HEK293 (cell line): ENCODE measurements at regions not wholly inside any gene's neighbourhood (a gene's known extent, or its start where the extent isn't known, plus 50 kb on each side); places are given as distances from the start of the nearest gene placed in this dataset.

Experiments used
- CTCF ChIA-PET: fragments of 350-600 bp; formaldehyde crosslinking; extraction: SDS; loops from one replicate; lab custom pipeline; 2021; ENCODE audit warnings: antibody characterized with exemption; lab: Yijun Ruan, JAX
- POLR2A ChIA-PET: fragments of 300-600 bp; formaldehyde crosslinking; extraction: SDS; loops from one replicate; lab custom pipeline; 2020; ENCODE audit warnings: antibody characterized with exemption, inconsistent platforms; lab: Yijun Ruan, JAX
- H3K27ac ChIP-seq: fragments of 200-500 bp; sonication (Bioruptor generic); 2 replicates; pipeline ENCODE4 v1.5.1; 2014; ENCODE audit warnings: low read depth, low read length, control low read depth, inconsistent platforms; ENCODE audit errors: extremely low read depth
- H3K36me3 ChIP-seq, 2 experiments: fragments of 200-500 bp in 1 of 2; sonication (Bioruptor generic) in 1 of 2; 1 replicate in 1 of 2; 2 replicates in 1 of 2; pipeline ENCODE4 v1.5.1; 2014 to 2017; ENCODE audit warnings: inconsistent platforms in 2 of 2, low read length in 2 of 2; ENCODE audit not compliant: control insufficient read depth in 2 of 2, insufficient read depth in 1 of 2
- H3K4me1 ChIP-seq: fragments of 200-500 bp; sonication (Bioruptor generic); 2 replicates; pipeline ENCODE4 v1.5.1; 2014; ENCODE audit warnings: mild to moderate bottlenecking, low read length, inconsistent platforms; ENCODE audit not compliant: control insufficient read depth, insufficient read depth
- H3K4me3 ChIP-seq: 2 replicates; pipeline ENCODE4 v1.5.1; 2011; ENCODE audit warnings: low read depth, mild to moderate bottlenecking, control low read depth, low read length, moderate library complexity
- H3K9me3 ChIP-seq: fragments of 200-500 bp; sonication (Bioruptor generic); 2 replicates; pipeline ENCODE4 v1.5.1; 2014; ENCODE audit warnings: low read depth, low read length, inconsistent platforms; ENCODE audit not compliant: control insufficient read depth, insufficient read depth
- KLF8 ChIP-seq: fragments of 450-650 bp; formaldehyde crosslinking; IDR thresholded peaks from 2 replicates; pipeline ENCODE4 v1.5.1; 2016; ENCODE audit warnings: missing biosample characterization, missing genetic modification characterization
- MYNN ChIP-seq: fragments of 450-650 bp; formaldehyde crosslinking; IDR thresholded peaks from 2 replicates; pipeline ENCODE4 v1.5.1; 2016; ENCODE audit warnings: missing biosample characterization, missing genetic modification characterization, borderline replicate concordance
- RBAK ChIP-seq: fragments of 450-650 bp; formaldehyde crosslinking; IDR thresholded peaks from 2 replicates; pipeline ENCODE4 v1.5.1; 2016; ENCODE audit warnings: missing biosample characterization, missing genetic modification characterization
- YY1 ChIP-seq: fragments of 450-650 bp; formaldehyde crosslinking; IDR thresholded peaks from 2 replicates; pipeline ENCODE4 v1.5.1; 2018; ENCODE audit warnings: missing biosample characterization, missing genetic modification characterization
- YY2 ChIP-seq: fragments of 450-650 bp; formaldehyde crosslinking; IDR thresholded peaks from 2 replicates; pipeline ENCODE4 v1.5.1; 2016; ENCODE audit warnings: missing biosample characterization, missing genetic modification characterization
- ZNF121 ChIP-seq: fragments of 450-650 bp; formaldehyde crosslinking; IDR thresholded peaks from 2 replicates; pipeline ENCODE4 v1.5.1; 2016; ENCODE audit warnings: missing biosample characterization, missing genetic modification characterization
- ZNF146 ChIP-seq: fragments of 450-650 bp; formaldehyde crosslinking; IDR thresholded peaks from 2 replicates; pipeline ENCODE4 v1.5.1; 2016; ENCODE audit warnings: missing biosample characterization, missing genetic modification characterization
- ZNF16 ChIP-seq: fragments of 450-650 bp; formaldehyde crosslinking; IDR thresholded peaks from 2 replicates; pipeline ENCODE4 v1.5.1; 2016; ENCODE audit warnings: low read depth, missing biosample characterization, missing genetic modification characterization
- ZNF214 ChIP-seq: fragments of 450-650 bp; formaldehyde crosslinking; IDR thresholded peaks from 2 replicates; pipeline ENCODE4 v1.5.1; 2017; ENCODE audit warnings: missing biosample characterization, mild to moderate bottlenecking, missing genetic modification characterization, borderline replicate concordance
- ZNF23 ChIP-seq: fragments of 450-650 bp; formaldehyde crosslinking; IDR thresholded peaks from 2 replicates; pipeline ENCODE4 v1.5.1; 2016; ENCODE audit warnings: missing biosample characterization, missing genetic modification characterization, borderline replicate concordance
- ZNF248 ChIP-seq: fragments of 450-650 bp; formaldehyde crosslinking; IDR thresholded peaks from 2 replicates; pipeline ENCODE4 v1.5.1; 2017; ENCODE audit warnings: missing biosample characterization, missing genetic modification characterization
- ZNF324 ChIP-seq: fragments of 450-650 bp; formaldehyde crosslinking; IDR thresholded peaks from 2 replicates; pipeline ENCODE4 v1.5.1; 2016; ENCODE audit warnings: missing biosample characterization, missing genetic modification characterization
- ZNF366 ChIP-seq: fragments of 450-650 bp; formaldehyde crosslinking; conservative IDR thresholded peaks from 2 replicates; pipeline ENCODE4 v1.5.1; 2016; ENCODE audit warnings: missing biosample characterization, missing genetic modification characterization
- ZNF391 ChIP-seq: fragments of 450-650 bp; formaldehyde crosslinking; IDR thresholded peaks from 2 replicates; pipeline ENCODE4 v1.5.1; 2016; ENCODE audit warnings: low read depth, missing biosample characterization, missing genetic modification characterization, borderline replicate concordance
- ZNF548 ChIP-seq: fragments of 450-650 bp; formaldehyde crosslinking; IDR thresholded peaks from 2 replicates; pipeline ENCODE4 v1.5.1; 2016; ENCODE audit warnings: missing biosample characterization, missing genetic modification characterization
- ZNF549 ChIP-seq: fragments of 450-650 bp; IDR thresholded peaks from 2 replicates; pipeline ENCODE4 v1.5.1; 2018; ENCODE audit warnings: missing biosample characterization, missing genetic modification characterization, mild to moderate bottlenecking, inconsistent platforms, moderate library complexity
- ZNF629 ChIP-seq: fragments of 450-650 bp; formaldehyde crosslinking; IDR thresholded peaks from 2 replicates; pipeline ENCODE4 v1.5.1; 2017; ENCODE audit warnings: missing biosample characterization, missing genetic modification characterization
- ZSCAN30 ChIP-seq: fragments of 450-650 bp; IDR thresholded peaks from 2 replicates; pipeline ENCODE4 v1.5.1; 2018; ENCODE audit warnings: missing biosample characterization, mild to moderate bottlenecking, missing genetic modification characterization, moderate library complexity
- TF ChIP-seq, protein P1 (sequence below): fragments of 450-650 bp; formaldehyde crosslinking; IDR thresholded peaks from 2 replicates; pipeline ENCODE4 v1.5.1; 2016; ENCODE audit warnings: missing biosample characterization, missing genetic modification characterization
- TF ChIP-seq, protein P2 (sequence below): sonication (generic); formaldehyde crosslinking; IDR thresholded peaks from 2 replicates; pipeline ENCODE4 v1.8.1; 2022; ENCODE audit warnings: mild to moderate bottlenecking, moderate library complexity, missing genetic modification reagents
- TF ChIP-seq, protein P3 (sequence below): fragments of 450-650 bp; formaldehyde crosslinking; IDR thresholded peaks from 2 replicates; pipeline ENCODE4 v1.5.1; 2017; ENCODE audit warnings: missing biosample characterization, missing genetic modification characterization
- TF ChIP-seq, protein P4 (sequence below): fragments of 450-650 bp; formaldehyde crosslinking; IDR thresholded peaks from 2 replicates; pipeline ENCODE4 v1.5.1; 2017; ENCODE audit warnings: missing biosample characterization, missing genetic modification characterization

DNA sequence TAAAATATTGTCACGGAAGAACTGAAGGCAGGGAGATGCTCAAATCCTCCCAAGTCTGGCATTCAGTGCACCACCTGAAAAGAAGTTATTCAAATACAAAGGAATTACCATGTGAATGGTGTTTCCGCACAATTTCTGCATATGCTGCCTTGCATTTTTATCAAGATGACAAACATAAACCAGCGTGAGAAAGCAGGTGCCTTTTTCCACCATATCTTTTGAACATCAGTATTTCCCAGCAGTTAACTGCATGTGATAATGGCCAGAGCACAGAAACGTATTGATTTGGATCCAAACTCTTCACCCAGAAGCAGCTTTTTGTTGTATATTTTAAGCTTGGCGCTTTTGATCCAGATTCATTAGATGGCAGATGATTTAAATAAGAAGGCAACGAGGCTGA lies 808.0 kb downstream of the TLE1 start:
- H3K27ac ChIP-seq: no peak overlapping the region
- H3K36me3 ChIP-seq: no peaks in the 10 kb centered on the region
- no peaks in the 10 kb centered on the region for H3K9me3 ChIP-seq
- no peaks in the 10 kb centered on the region for H3K4me1 ChIP-seq
- H3K4me3 ChIP-seq: no peak overlapping the region
- ChIA-PET POLR2A (no interaction called here), CTCF (interaction anchor here (0.7 kb wide), 1 partner anchor 805 kb away, joined by 3 read pairs; no protein-coding TSS in a partner anchor)
- TF ChIP-seq, protein P1, sequence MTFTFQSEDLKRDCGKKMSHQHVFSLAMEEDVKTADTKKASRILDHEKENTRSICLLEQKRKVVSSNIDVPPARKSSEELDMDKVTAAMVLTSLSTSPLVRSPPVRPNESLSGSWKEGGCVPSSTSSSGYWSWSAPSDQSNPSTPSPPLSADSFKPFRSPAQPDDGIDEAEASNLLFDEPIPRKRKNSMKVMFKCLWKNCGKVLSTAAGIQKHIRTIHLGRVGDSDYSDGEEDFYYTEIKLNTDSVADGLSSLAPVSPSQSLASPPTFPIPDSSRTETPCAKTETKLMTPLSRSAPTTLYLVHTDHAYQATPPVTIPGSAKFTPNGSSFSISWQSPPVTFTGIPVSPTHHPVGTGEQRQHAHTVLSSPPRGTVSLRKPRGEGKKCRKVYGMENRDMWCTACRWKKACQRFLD: no peak
- TF ChIP-seq ZNF146 (tag by site-specific recombination) (no peak), ZNF16 (no peak)
- TF ChIP-seq, protein P2, sequence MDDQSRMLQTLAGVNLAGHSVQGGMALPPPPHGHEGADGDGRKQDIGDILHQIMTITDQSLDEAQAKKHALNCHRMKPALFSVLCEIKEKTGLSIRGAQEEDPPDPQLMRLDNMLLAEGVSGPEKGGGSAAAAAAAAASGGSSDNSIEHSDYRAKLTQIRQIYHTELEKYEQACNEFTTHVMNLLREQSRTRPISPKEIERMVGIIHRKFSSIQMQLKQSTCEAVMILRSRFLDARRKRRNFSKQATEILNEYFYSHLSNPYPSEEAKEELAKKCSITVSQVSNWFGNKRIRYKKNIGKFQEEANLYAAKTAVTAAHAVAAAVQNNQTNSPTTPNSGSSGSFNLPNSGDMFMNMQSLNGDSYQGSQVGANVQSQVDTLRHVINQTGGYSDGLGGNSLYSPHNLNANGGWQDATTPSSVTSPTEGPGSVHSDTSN (CRISPR knock-in tag): no peak
- TF ChIP-seq, all 188 proteins: peak for 0

DNA sequence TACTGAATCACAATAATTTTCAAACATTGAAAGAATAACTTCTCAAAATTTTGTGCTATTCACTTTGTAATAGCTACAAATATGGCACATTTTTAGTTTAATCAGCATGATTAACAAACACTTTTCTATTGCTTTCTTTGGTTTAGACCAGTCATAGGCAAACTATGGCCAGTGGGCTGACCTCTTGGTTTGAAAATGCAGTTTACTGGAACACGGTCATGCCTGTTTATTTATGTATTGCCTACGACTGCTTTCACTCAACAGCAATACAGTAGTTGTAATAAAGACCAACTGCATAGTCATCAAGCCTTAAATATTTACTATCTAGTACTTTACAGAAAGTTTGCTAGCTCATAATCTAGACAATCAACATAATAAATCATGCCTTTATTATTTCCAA lies 810.8 kb downstream of the TLE1 start:
- Histone ChIP-seq H3K4me3 (no peak overlapping the region), H3K9me3 (no peaks in the 10 kb centered on the region), H3K27ac (no peak overlapping the region), H3K36me3 (no peaks in the 10 kb centered on the region), H3K4me1 (peaks cover 4% of the 10 kb centered on the region; the same call in 1 of the 2 replicates)
- ChIA-PET CTCF (interaction anchor here (0.6 kb wide), 1 partner anchor 303 kb away, joined by 3 read pairs; no protein-coding TSS in a partner anchor), POLR2A (no interaction called here)
- TF ChIP-seq YY1 (tag by site-specific recombination) (no peak), RBAK (tag by site-specific recombination) (no peak), ZSCAN30 (tag by site-specific recombination) (no peak), MYNN (no peak), ZNF548 (no peak), ZNF214 (tag by site-specific recombination) (no peak), YY2 (tag by site-specific recombination) (no peak), ZNF391 (tag by site-specific recombination) (no peak), ZNF324 (no peak), ZNF121 (tag by site-specific recombination) (no peak)
- TF ChIP-seq, protein P2 (CRISPR knock-in tag): no peak
- TF ChIP-seq, protein P3, sequence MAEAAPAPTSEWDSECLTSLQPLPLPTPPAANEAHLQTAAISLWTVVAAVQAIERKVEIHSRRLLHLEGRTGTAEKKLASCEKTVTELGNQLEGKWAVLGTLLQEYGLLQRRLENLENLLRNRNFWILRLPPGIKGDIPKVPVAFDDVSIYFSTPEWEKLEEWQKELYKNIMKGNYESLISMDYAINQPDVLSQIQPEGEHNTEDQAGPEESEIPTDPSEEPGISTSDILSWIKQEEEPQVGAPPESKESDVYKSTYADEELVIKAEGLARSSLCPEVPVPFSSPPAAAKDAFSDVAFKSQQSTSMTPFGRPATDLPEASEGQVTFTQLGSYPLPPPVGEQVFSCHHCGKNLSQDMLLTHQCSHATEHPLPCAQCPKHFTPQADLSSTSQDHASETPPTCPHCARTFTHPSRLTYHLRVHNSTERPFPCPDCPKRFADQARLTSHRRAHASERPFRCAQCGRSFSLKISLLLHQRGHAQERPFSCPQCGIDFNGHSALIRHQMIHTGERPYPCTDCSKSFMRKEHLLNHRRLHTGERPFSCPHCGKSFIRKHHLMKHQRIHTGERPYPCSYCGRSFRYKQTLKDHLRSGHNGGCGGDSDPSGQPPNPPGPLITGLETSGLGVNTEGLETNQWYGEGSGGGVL (tag by site-specific recombination): no peak

DNA sequence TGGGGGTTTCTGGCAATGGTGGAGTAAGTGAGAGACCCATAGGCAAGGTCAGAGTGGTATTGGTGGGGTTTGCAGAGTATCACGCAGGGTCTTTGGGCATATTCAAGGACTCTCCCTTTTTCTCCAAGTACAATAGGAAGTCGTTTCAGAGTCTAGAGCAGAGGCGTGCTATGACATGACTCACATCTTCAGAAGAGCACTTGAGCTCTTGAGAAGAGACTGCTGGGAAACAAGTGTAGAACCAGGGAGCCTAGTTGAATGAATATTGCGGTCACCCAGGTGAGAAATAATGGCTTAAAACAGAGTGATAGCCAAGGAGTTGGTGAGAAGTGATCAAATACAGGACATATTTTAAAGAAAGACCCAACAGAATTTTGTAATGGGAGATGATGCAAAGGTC lies 813.4 kb downstream of the TLE1 start:
- H3K4me1 ChIP-seq: peaks cover 4% of the 10 kb centered on the region; the same call in 1 of the 2 replicates
- no peaks in the 10 kb centered on the region for H3K9me3 ChIP-seq
- no peak overlapping the region for H3K4me3 ChIP-seq
- H3K27ac ChIP-seq: no peak overlapping the region
- POLR2A ChIA-PET: no interaction called here
- CTCF ChIA-PET: no interaction called here
- H3K36me3 ChIP-seq: no peaks in the 10 kb centered on the region
- TF ChIP-seq, protein P1: no peak
- TF ChIP-seq ZNF248 (tag by site-specific recombination) (no peak), ZNF366 (tag by site-specific recombination) (no peak), ZNF23 (no peak), ZNF549 (tag by site-specific recombination) (no peak), KLF8 (tag by site-specific recombination) (no peak), ZNF629 (no peak)
- TF ChIP-seq, protein P4, sequence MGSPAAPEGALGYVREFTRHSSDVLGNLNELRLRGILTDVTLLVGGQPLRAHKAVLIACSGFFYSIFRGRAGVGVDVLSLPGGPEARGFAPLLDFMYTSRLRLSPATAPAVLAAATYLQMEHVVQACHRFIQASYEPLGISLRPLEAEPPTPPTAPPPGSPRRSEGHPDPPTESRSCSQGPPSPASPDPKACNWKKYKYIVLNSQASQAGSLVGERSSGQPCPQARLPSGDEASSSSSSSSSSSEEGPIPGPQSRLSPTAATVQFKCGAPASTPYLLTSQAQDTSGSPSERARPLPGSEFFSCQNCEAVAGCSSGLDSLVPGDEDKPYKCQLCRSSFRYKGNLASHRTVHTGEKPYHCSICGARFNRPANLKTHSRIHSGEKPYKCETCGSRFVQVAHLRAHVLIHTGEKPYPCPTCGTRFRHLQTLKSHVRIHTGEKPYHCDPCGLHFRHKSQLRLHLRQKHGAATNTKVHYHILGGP (tag by site-specific recombination): no peak
